GM18868 (cell line): ENCODE measurements at regions not wholly inside any gene's neighbourhood (a gene's known extent, or its start where the extent isn't known, plus 50 kb on each side); places are given as distances from the start of the nearest gene placed in this dataset.
"Not testable (repeated sequence)": the region's sequence is repeated elsewhere in the genome, so short reads cannot be mapped to it uniquely, and the experiment has no call there.

Experiments
- ATAC-seq: cut with Tn5 transposase; IDR thresholded peaks from one replicate; pipeline ENCODE4 v1.9.1; 2021; ENCODE audit warnings: mild to moderate bottlenecking, moderate library complexity; ENCODE audit not compliant: unreplicated experiment

- ATAC-seq = peak; percentile 87
Observed at GRCh38 chr5:68070591-68071281, 144.8 kb upstream of the PIK3R1 start.

DNA sequence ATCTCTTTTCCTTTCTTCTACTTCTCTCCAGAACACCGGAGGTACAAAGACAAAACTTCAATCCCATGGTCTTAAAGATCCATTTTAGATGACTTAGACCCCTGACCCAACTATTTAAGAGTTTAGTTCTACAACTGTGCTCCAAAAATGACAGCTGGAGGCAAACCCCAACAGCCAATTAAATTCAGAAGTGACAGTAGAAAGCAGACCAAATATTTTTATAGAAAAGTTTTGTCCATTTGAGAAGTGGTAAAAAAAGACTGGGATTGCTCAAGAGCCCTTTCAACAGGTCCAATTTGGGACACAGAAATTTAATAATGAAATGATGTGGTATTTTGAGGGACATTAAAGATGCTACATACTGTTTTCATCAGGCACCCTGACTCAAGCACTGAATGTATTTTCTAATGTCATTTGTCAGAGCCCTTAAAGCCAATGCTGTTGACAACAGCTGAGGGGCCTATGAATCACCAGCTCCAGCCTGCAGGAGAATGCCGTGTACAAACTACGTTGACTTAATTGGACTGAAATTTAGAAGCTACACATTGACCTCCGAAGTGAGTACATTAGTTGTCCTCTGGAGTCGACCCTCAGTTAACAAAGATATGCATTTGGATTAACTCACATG lies 147.5 kb upstream of the PIK3R1 start:
- no peak for ATAC-seq

- ATAC-seq = no peak
Observed at GRCh38 chr5:68067291-68067690, 148.3 kb upstream of the PIK3R1 start.

- no peak for ATAC-seq
Observed at GRCh38 chr5:68066277-68066955, 149.1 kb upstream of the PIK3R1 start.

- not testable (repeated sequence) for ATAC-seq
Observed at GRCh38 chr5:68065321-68065720, 150.2 kb upstream of the PIK3R1 start.

GRCh38 chr5:68060382-68060781 lies 155.2 kb upstream of the PIK3R1 start:
- ATAC-seq = no peak

DNA sequence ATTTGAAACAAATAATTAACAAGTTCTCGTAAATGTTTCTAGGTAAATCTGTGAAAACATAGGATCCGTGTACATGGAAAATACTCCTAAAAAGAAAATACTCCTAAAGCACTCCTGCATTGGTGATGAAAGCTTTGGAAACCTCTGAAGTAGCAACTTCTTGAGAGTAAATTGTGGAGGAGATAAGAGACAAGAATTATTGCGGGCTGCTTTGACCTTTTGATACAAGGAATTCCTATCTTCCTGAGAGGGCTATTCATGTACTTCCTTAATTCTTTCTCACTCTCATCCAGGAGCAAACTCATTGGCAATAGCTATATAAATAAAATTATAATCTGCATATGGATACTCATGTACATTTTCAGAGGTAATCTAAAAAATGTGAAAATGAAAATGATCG lies 158.4 kb upstream of the PIK3R1 start:
- no peak for ATAC-seq

DNA sequence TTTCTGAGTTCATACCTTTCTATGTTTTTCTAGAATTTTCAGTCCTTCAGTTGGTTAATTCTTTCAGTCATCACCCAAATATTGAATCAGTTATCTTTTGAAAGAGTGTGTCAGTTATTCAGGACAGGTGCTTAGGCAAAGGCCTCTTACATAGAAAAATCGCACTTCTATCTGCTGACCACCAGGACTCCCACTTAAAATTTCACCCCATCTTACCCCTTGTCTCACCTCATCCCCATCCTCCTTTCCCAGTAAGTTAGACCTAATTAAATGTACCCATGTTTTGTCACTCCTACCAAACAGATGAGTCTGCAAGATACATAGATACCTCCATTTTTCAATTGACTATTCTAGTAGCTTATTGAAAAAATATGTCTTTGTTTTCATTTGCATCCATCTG lies 159.9 kb upstream of the PIK3R1 start:
- no peak for ATAC-seq

DNA sequence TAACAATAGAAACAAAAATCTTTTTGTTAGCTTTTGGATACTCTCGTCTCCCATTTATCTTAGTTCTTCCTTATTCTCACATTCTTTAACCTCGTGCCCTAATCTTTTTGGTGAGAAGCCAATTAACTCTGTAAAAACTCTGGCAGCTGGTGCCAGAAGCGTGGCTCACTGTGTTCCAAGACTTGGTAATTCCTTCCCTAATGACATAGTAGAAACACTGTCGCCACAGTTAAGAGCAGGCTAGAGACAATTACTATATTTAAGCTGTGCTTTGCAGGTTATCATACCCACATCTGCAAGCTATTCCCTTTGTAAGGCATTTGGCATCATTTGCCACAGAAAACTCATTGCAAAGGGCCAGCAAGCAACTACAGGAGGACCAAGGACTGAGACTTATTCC lies 160.9 kb upstream of the PIK3R1 start:
- no peak for ATAC-seq

DNA sequence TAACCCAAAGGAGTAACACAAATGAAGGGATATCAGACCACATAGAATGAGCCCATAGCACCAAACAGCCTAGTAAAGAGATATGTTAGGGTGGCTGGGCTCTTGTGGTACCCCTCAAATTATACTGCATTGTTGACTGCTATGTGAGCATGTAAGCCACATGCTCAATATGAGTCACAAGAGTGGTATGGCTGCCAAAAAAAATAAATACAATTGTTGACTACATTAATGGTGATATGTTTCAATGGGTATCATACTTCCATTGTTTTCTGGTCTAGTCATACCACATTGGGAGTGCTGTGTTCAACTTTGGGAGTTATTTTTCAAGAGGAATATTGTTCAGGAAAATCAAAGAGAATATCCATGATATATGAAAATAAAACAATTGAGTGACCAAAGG lies 162.4 kb upstream of the PIK3R1 start:
- ATAC-seq = no peak

- ATAC-seq = no peak
Observed at GRCh38 chr5:68049053-68049713, 166.4 kb upstream of the PIK3R1 start.

GRCh38 chr5:68048516-68048915 lies 167.0 kb upstream of the PIK3R1 start:
- no peak for ATAC-seq

DNA sequence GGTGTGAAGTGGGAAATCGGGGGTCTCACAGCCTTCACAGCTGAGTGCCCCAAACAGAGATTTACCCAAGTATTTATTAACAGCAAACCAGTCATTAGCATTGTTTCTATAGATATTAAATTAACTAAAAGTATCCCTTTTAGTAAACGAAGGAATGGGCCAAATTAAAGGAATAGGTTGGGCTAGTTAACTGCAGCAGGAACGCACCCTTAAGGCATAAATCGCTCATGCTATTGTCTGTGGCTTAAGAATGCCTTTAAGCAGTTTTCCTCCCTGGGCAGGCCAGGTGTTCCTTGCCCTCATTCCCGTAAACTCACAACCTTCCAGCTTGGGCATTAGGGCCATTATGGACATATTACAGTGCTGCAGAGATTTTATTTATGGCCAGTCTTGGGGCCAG lies 167.5 kb upstream of the PIK3R1 start:
- not testable (repeated sequence) for ATAC-seq

DNA sequence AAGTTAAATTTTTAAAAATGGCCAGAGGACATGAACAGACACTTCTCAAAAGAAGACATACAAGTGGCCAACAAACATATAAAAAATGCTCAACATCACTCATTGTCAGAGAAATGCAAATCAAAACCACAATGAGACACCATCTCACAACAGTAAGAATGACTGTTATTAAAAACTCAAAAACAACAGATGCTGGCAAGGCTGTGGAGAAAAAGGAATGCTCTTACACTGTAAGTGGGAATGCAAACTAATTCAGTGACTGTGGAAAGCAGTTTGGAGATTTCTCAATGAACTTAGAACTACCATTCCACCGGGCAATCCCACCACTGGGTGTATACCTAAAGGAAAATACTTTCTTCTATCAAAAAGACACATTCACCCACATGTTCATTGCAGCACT lies 168.5 kb upstream of the PIK3R1 start:
- no peak for ATAC-seq

DNA sequence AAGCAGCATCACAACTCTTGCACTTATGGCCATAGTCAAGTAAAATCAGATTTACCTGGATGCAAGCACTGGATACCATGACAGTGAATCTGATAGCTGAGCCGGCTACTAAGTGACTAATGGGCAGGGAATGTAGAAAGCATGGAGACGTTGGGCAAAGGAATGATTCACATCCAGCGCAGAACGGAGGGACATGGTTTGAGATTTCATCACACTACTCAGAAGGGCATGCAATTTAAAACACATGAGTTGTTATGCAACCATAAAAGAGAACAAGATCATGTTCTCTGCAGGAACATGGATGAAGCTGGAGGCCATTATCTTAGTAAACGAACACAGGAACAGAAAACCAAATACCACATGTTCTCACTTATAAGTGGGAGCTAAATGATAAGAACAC lies 169.1 kb upstream of the PIK3R1 start:
- ATAC-seq = no peak

DNA sequence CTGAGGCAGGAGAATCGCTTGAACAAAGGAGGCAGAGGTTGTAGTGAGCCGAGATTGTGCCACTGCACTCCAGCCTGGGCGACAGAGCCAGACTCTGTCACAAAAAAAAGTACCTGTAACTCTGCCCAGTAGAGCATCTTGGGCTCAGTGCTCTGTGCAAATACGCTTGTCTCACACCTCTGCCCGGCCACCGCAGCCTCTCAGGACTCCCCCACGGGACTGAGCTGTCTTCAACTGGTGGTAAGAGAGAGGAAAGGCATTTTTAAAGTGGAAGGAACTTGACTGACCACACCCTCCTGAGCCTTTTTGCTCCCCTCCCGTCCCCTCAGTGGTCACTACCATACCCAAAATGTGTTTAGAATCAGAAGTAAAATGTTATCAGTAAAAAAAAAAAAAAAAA lies 174.3 kb upstream of the PIK3R1 start:
- ATAC-seq = peak; percentile 93

DNA sequence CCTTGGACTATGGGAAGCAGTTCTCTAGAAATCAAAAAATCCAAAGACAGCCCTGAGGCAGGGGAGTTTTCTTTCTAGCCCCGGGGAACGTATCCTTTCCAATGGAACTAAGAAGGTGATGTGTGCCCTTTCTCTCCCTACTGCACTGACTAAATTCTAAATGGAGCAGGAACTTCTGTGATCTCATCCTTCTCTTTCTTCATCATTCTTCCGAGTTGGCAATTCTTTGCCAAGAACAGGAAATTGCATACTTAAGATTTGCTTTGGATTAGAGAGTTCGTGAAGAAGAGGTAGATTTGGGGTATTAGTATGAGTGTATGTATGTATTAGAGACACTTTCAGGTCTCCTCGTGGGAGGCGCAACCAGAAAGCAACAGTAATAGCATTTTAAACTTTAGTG lies 178.0 kb upstream of the PIK3R1 start:
- ATAC-seq = no peak

DNA sequence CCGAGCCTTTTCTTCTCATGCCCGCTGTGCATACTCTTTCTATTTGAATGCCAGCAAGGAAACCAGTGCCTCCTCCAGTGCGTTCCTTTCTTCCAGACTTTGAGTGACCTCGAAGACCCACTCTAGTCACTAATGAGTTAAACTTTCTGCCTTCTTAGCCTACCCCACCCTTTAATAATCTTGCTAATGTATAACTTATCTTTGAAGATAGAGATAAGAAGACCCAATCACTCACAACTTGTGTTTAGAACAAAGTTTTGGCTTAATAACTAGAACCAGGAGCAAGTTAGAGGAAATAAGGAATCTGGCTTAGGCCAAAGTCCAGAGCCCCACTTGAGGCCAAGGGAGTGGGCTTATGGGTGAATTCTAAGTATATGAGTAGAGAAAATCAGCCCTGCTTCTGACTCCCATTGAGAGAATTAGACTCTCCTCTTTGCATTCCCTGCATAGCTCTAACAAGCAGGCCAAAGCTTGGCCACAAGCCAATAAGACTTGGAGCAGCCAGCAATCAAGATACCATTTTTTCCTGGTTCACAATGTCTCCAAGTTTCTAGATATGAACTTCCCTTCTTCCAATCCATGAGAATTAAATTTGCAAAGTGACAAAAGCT lies 181.5 kb upstream of the PIK3R1 start:
- ATAC-seq = no peak

- ATAC-seq = no peak
Observed at GRCh38 chr5:68033029-68033428, 182.5 kb upstream of the PIK3R1 start.

GRCh38 chr5:68032216-68032762 lies 183.3 kb upstream of the PIK3R1 start:
- no peak for ATAC-seq

- no peak for ATAC-seq
Observed at GRCh38 chr5:68028131-68028727, 187.3 kb upstream of the PIK3R1 start.
